K562 (cell line): ENCODE measurements at regions not wholly inside any gene's neighbourhood (a gene's known extent, or its start where the extent isn't known, plus 50 kb on each side); places are given as distances from the start of the nearest gene placed in this dataset.
"Not testable (repeated sequence)": the region's sequence is repeated elsewhere in the genome, so short reads cannot be mapped to it uniquely, and the experiment has no call there.

Experiments used
- ATAC-seq: fragments of 200-7000 bp; cut with Tn5 transposase; 3 replicates; pipeline ENCODE4 v1.9.1; 2020; ENCODE audit warnings: moderate library complexity
- BruUV-seq: library from RNA; stranded (reverse); fragments of 400-500 nt; replicated peaks from 2 replicates; lab custom pipeline; 2021; lab: Mats Ljungman, UMichigan
- CTCF ChIA-PET: fragments of 300-600 bp; formaldehyde crosslinking; extraction: SDS; loops from one replicate; lab custom pipeline; 2021; ENCODE audit warnings: low intra/inter-chr PET ratio; lab: Yijun Ruan, JAX
- POLR2A ChIA-PET: fragments of 300-600, 350-650 bp; sonication (Branson Sonifier 250); formaldehyde crosslinking; extraction: SDS; loops from one replicate; lab custom pipeline; 2021; ENCODE audit warnings: antibody characterized with exemption, inconsistent platforms; lab: Yijun Ruan, JAX
- DNase-seq, 4 experiments: peaks; one replicate each; pipeline versions ENCODE4 v3.0.0 to v3.0.0-alpha.2; 2011 to 2018; ENCODE audit warnings: low spot score in 3 of 4, mixed read lengths in 3 of 4; ENCODE audit errors: extremely low read depth in 1 of 4
- FAIRE-seq: peaks from 2 replicates; lab custom pipeline; 2011; peaks lifted over from hg19 to GRCh38; lab: Jason Lieb, UNC
- H2AFZ ChIP-seq: 2 replicates; pipeline ENCODE4 v1.6.0; 2011; ENCODE audit warnings: low read depth, low read length, control low read depth, inconsistent platforms
- H3K27ac ChIP-seq: fragments of 200-600 bp; 3 replicates; pipeline ENCODE4 v1.8.0; 2011; ENCODE audit warnings: low read depth, mild to moderate bottlenecking, control low read depth, inconsistent platforms, low read length, moderate library complexity, mixed read lengths; ENCODE audit errors: extremely low read depth
- H3K27me3 ChIP-seq, 2 experiments: fragments of 300-600 bp in 1 of 2; 2 replicates in 1 of 2; 3 replicates in 1 of 2; pipeline versions ENCODE4 v1.6.0 to v1.8.0; 2011; ENCODE audit warnings: inconsistent platforms in 2 of 2, low read length in 2 of 2, mild to moderate bottlenecking in 1 of 2, mixed read lengths in 1 of 2, moderate library complexity in 1 of 2; ENCODE audit not compliant: control insufficient read depth in 2 of 2, insufficient read depth in 2 of 2
- H3K36me3 ChIP-seq: fragments of 300-600 bp; 3 replicates; pipeline ENCODE4 v1.8.0; 2011; ENCODE audit warnings: mild to moderate bottlenecking, low read length, inconsistent platforms; ENCODE audit not compliant: control insufficient read depth, insufficient read depth
- H3K4me1 ChIP-seq, 2 experiments: fragments of 200-600 bp in 1 of 2; replicated peaks in 1 of 2; 2 replicates in 1 of 2; 3 replicates in 1 of 2; pipeline versions ENCODE4 v1.5.1 to v1.8.0; 2011; ENCODE audit warnings: inconsistent platforms in 2 of 2, low read length in 2 of 2, mild to moderate bottlenecking in 1 of 2, mixed read lengths in 1 of 2, moderate library complexity in 1 of 2; ENCODE audit not compliant: control insufficient read depth in 2 of 2, insufficient read depth in 2 of 2
- H3K4me2 ChIP-seq: 2 replicates; pipeline ENCODE4 v1.6.1; 2011; ENCODE audit warnings: low read length, control low read depth, inconsistent platforms, mixed read lengths; ENCODE audit not compliant: insufficient read depth
- H3K4me3 ChIP-seq: fragments of 200-600 bp; sonication (generic), shearing (Covaris generic); 2 replicates; pipeline ENCODE4 v1.5.1; 2016; ENCODE audit warnings: control low read depth, inconsistent platforms
- H3K79me2 ChIP-seq: fragments of 200-600 bp; 3 replicates; pipeline ENCODE4 v1.8.0; 2011; ENCODE audit warnings: low read length, inconsistent platforms; ENCODE audit not compliant: control insufficient read depth, insufficient read depth
- H3K9ac ChIP-seq, 2 experiments: 2 replicates each; pipeline versions ENCODE4 v1.6.0 to v1.6.1; 2011; ENCODE audit warnings: low read depth in 2 of 2, low read length in 2 of 2, control low read depth in 1 of 2, inconsistent platforms in 1 of 2, mild to moderate bottlenecking in 1 of 2, mixed read lengths in 1 of 2; ENCODE audit not compliant: insufficient read depth in 1 of 2
- H3K9me1 ChIP-seq: one replicate; pipeline ENCODE4 v1.6.0; 2011; ENCODE audit warnings: inconsistent platforms, mild to moderate bottlenecking, low read length, moderate library complexity; ENCODE audit not compliant: control insufficient read depth, insufficient read depth
- H3K9me3 ChIP-seq: replicated peaks from 2 replicates; pipeline ENCODE4 v1.5.1; 2011; ENCODE audit warnings: low read depth, low read length, inconsistent platforms; ENCODE audit not compliant: control insufficient read depth, insufficient read depth
- H4K20me1 ChIP-seq: replicated peaks from 2 replicates; pipeline ENCODE4 v1.6.1; 2011; ENCODE audit warnings: low read length, inconsistent platforms, mixed read lengths; ENCODE audit not compliant: control insufficient read depth, insufficient read depth
- FOXA1 ChIP-seq: fragments of 450-650 bp; IDR thresholded peaks from 2 replicates; pipeline ENCODE4 v1.6.1; 2016; ENCODE audit warnings: mild to moderate bottlenecking, borderline replicate concordance
- FUS ChIP-seq: fragments of 200-400 bp; formaldehyde crosslinking; optimal IDR thresholded peaks from 2 replicates; pipeline ENCODE3; 2017; ENCODE audit warnings: low read depth, low read length
- KLF16 ChIP-seq: IDR thresholded peaks from 2 replicates; pipeline ENCODE4 v1.6.1; 2016; ENCODE audit warnings: antibody characterized with exemption
- NBN ChIP-seq: fragments of 450-650 bp; IDR thresholded peaks from 2 replicates; pipeline ENCODE4 v1.6.1; 2016; ENCODE audit warnings: low read depth, mild to moderate bottlenecking
- NR3C1 ChIP-seq: sonication (generic); formaldehyde crosslinking; IDR thresholded peaks from 2 replicates; pipeline ENCODE4 v1.8.1; 2022; ENCODE audit warnings: missing genetic modification reagents
- ZNF146 ChIP-seq: IDR thresholded peaks from one replicate; pipeline ENCODE4 v1.6.1; 2018; ENCODE audit warnings: missing compliant biosample characterization; ENCODE audit not compliant: unreplicated experiment
- WGBS: fragments of 100-300 bp; shearing (Covaris generic); methylation state at CpG from one replicate; pipeline ENCODE4 v1.1.6; 2016; ENCODE audit warnings: low coverage, mixed read lengths; ENCODE audit not compliant: insufficient coverage; ENCODE audit errors: missing lambda C conversion rate; 5-methylcytosine and 5-hydroxymethylcytosine counted together
- in situ Hi-C: fragments of 300-500 bp; cut with MboI; formaldehyde crosslinking; loops from 4 replicates; pipeline ENCODE4 v1.15.0; 2018; ENCODE audit warnings: inconsistent platforms, mixed read lengths
- intact Hi-C: fragments of 100-400 bp; cut with micrococcal nuclease; formaldehyde crosslinking; loops from 2 replicates; pipeline ENCODE4 v1.14.2; 2022

- Histone ChIP-seq H2AFZ (no peak overlapping the region), H3K36me3 (no peaks in the 10 kb centered on the region), H3K4me3 (no peak overlapping the region), H3K4me2 (no peak overlapping the region), H3K9me1 (no peaks in the 10 kb centered on the region), H3K9ac (no peak overlapping the region), H3K27me3 (no peaks in the 10 kb centered on the region), H3K27ac (no peak overlapping the region), H3K79me2 (no peaks in the 10 kb centered on the region), H3K9me3 (no peaks in the 10 kb centered on the region), H4K20me1 (no peaks in the 10 kb centered on the region), H3K4me1 (no peaks in the 10 kb centered on the region)
- in situ Hi-C loops: no loop called here
- ChIA-PET POLR2A (no interaction called here), CTCF (no interaction called here)
- no peak for DNase-seq
- TF ChIP-seq NBN: no peak
- TF ChIP-seq FOXA1: no peak
- TF ChIP-seq FUS: no peak
- no peak for TF ChIP-seq NR3C1 (CRISPR knock-in tag)
- TF ChIP-seq KLF16: no peak
- no peak for TF ChIP-seq ZNF146 (CRISPR knock-in tag)
- intact Hi-C loops: no loop called here
- BruUV-seq: no TSS peak
- no peak for FAIRE-seq
- 2% methylated on average over 20 of the region's 37 CpGs for WGBS
- no peak for ATAC-seq
Measured at GRCh38 chrX:555725-556666, 74.6 kb upstream of the SHOX start.

GRCh38 chrX:557601-558000 is 73.0 kb upstream of the SHOX start:
- H3K4me1 ChIP-seq, intact Hi-C loops, H2AFZ ChIP-seq, POLR2A ChIA-PET, ATAC-seq, H3K9me1 ChIP-seq, H3K4me2 ChIP-seq, H3K9ac ChIP-seq, H3K27me3 ChIP-seq, H3K4me3 ChIP-seq, H3K36me3 ChIP-seq, DNase-seq, FAIRE-seq, in situ Hi-C loops, H3K79me2 ChIP-seq, BruUV-seq, H3K27ac ChIP-seq, H3K9me3 ChIP-seq, CTCF ChIA-PET, H4K20me1 ChIP-seq: not testable (repeated sequence)
- WGBS: 7% methylated on average over 16 of the region's 21 CpGs

GRCh38 chrX:559282-559681 is 71.3 kb upstream of the SHOX start:
- POLR2A ChIA-PET: not testable (repeated sequence)

More at GRCh38 chrX:559282-559681, 71.3 kb upstream of the SHOX start:
- DNase-seq, H3K4me2 ChIP-seq, BruUV-seq, H3K4me1 ChIP-seq, H3K9me1 ChIP-seq, H3K79me2 ChIP-seq, FAIRE-seq, in situ Hi-C loops, H2AFZ ChIP-seq, intact Hi-C loops, CTCF ChIA-PET, H3K36me3 ChIP-seq, H3K9me3 ChIP-seq, H3K9ac ChIP-seq, H4K20me1 ChIP-seq, H3K4me3 ChIP-seq, ATAC-seq, H3K27me3 ChIP-seq, H3K27ac ChIP-seq: not testable (repeated sequence)
- 20% methylated on average over 10 of the region's 10 CpGs for WGBS
